ENCODE measurements at regions not wholly inside any gene's neighbourhood (a gene's known extent, or its start where the extent isn't known, plus 50 kb on each side); places are given as distances from the start of the nearest gene placed in this dataset.

DNA sequence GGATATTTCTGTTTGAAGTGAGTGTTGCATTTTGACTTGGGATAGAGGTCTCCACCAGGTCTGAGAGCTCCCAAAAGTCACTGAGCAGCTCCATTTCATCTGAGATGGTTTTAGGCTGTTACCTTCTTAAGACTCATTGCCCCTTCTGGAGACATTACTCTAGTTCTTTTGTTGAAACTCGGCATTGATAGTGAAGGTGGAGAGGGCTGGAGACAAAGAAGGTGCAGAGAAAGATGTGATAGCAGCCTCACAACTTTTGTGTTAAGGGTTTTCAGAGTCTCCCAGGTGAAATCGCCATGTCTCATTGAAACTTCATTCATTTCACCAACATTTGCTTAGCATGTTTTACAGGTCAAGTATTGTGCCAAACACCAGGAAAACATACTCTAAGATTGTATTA lies 219.6 kb downstream of the INSIG2 start:
- TF ChIP-seq, protein P1, sequence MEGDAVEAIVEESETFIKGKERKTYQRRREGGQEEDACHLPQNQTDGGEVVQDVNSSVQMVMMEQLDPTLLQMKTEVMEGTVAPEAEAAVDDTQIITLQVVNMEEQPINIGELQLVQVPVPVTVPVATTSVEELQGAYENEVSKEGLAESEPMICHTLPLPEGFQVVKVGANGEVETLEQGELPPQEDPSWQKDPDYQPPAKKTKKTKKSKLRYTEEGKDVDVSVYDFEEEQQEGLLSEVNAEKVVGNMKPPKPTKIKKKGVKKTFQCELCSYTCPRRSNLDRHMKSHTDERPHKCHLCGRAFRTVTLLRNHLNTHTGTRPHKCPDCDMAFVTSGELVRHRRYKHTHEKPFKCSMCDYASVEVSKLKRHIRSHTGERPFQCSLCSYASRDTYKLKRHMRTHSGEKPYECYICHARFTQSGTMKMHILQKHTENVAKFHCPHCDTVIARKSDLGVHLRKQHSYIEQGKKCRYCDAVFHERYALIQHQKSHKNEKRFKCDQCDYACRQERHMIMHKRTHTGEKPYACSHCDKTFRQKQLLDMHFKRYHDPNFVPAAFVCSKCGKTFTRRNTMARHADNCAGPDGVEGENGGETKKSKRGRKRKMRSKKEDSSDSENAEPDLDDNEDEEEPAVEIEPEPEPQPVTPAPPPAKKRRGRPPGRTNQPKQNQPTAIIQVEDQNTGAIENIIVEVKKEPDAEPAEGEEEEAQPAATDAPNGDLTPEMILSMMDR (IDR thresholded peaks at IDR 0.05): no peak
- no peak for TF ChIP-seq POLR2A (IDR thresholded peaks at IDR 0.05)

Data from adrenal gland (tissue), 5 donors.